Uterus (tissue), 2 donors: ENCODE measurements at regions not wholly inside any gene's neighbourhood (a gene's known extent, or its start where the extent isn't known, plus 50 kb on each side); places are given as distances from the start of the nearest gene placed in this dataset.

ENCODE experiments used
- CTCF ChIP-seq, 4 experiments: fragments of 200-600 bp in 2 of 4; fragments of 450-650 bp in 2 of 4; sonication (generic) in 2 of 4; IDR thresholded peaks; one replicate each; pipeline ENCODE4 v1.5.1; 2016 to 2019; ENCODE audit warnings: antibody characterized with exemption in 4 of 4, mild to moderate bottlenecking in 2 of 4, moderate library complexity in 1 of 4
- POLR2A ChIP-seq, 2 donors: fragments of 450-650 bp; IDR thresholded peaks; one replicate each; pipeline ENCODE4 v1.6.1; 2016; ENCODE audit warnings: antibody characterized with exemption in 2 of 2, mild to moderate bottlenecking in 1 of 2, moderate library complexity in 1 of 2

DNA sequence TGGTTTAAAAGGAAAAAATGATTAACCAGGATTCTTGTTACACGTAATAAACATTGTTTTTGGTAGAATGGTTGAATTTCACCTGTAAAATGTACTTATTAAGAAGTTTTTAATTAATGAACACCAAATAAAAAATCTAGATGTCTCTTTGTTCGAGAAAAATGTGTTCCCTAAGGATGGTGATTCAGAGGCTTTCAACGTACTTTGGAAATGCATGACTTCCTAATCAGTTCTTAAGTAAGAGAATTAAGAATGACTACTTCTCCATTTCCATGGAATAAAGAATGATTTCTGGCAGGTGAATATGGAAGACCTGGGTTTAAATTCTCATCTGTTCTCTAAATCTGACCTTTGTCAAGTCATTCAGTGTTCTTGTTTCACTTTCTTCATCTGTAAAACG is 428.6 kb downstream of the KCNH5 start:
- TF ChIP-seq CTCF (IDR thresholded peaks at IDR 0.05) (no peak), POLR2A (IDR thresholded peaks at IDR 0.05) (no peak)
